ENCODE measurements at regions not wholly inside any gene's neighbourhood (a gene's known extent, or its start where the extent isn't known, plus 50 kb on each side); places are given as distances from the start of the nearest gene placed in this dataset.

DNA sequence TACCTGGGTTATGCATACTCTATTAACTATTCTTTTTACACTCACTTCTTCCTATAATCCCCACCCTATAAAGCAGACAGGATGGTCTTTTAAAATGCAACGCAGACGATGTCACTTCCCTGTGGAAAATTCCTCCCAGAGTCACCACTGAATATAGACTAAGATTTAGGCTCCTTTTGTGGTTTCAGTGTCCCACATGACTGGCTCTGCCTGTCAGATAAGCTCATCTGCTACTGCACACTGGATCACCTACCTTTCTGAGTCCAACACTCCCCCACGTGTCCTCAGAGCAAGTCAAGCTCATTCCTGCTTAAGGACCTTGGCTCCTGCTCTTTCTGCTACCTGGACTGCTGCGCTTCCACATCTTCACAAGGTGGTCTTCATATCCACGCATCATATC lies 73.0 kb upstream of the SIPA1L2 start:
- DNase-seq (ENCODE audit: low read depth), result no peak
- H3K4me3 ChIP-seq (ENCODE audit: low read depth, low read length), result no peak overlapping the region
- TF ChIP-seq, protein P1, sequence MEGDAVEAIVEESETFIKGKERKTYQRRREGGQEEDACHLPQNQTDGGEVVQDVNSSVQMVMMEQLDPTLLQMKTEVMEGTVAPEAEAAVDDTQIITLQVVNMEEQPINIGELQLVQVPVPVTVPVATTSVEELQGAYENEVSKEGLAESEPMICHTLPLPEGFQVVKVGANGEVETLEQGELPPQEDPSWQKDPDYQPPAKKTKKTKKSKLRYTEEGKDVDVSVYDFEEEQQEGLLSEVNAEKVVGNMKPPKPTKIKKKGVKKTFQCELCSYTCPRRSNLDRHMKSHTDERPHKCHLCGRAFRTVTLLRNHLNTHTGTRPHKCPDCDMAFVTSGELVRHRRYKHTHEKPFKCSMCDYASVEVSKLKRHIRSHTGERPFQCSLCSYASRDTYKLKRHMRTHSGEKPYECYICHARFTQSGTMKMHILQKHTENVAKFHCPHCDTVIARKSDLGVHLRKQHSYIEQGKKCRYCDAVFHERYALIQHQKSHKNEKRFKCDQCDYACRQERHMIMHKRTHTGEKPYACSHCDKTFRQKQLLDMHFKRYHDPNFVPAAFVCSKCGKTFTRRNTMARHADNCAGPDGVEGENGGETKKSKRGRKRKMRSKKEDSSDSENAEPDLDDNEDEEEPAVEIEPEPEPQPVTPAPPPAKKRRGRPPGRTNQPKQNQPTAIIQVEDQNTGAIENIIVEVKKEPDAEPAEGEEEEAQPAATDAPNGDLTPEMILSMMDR (IDR thresholded peaks at IDR 0.05; ENCODE audit: low read depth, low read length, missing control alignments), result no peak

DNA sequence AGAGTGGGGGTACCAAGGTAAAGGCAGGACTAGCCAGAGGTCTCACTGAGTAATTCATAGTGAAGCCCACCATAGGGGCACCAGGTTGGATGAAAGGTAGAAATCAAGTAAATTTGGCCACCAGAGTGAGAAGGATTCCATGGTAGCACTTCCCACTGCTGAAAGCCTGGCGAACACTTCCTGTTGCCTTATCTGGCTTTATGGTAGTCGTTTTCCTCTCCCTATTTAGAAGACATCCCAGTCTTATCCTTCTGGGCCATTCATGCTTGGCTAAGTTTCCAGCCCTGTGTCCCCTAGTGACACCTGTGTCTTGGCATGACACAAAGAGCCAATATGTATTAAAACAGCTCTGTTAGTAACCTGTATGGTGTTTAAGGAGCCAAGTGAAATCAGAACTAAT lies 74.3 kb upstream of the SIPA1L2 start:
- no peak for DNase-seq (ENCODE audit: low read depth)
- H3K4me3 ChIP-seq (ENCODE audit: low read depth, low read length), result no peak overlapping the region
- TF ChIP-seq, protein P1 (IDR thresholded peaks at IDR 0.05; ENCODE audit: low read depth, low read length, missing control alignments), result no peak

DNA sequence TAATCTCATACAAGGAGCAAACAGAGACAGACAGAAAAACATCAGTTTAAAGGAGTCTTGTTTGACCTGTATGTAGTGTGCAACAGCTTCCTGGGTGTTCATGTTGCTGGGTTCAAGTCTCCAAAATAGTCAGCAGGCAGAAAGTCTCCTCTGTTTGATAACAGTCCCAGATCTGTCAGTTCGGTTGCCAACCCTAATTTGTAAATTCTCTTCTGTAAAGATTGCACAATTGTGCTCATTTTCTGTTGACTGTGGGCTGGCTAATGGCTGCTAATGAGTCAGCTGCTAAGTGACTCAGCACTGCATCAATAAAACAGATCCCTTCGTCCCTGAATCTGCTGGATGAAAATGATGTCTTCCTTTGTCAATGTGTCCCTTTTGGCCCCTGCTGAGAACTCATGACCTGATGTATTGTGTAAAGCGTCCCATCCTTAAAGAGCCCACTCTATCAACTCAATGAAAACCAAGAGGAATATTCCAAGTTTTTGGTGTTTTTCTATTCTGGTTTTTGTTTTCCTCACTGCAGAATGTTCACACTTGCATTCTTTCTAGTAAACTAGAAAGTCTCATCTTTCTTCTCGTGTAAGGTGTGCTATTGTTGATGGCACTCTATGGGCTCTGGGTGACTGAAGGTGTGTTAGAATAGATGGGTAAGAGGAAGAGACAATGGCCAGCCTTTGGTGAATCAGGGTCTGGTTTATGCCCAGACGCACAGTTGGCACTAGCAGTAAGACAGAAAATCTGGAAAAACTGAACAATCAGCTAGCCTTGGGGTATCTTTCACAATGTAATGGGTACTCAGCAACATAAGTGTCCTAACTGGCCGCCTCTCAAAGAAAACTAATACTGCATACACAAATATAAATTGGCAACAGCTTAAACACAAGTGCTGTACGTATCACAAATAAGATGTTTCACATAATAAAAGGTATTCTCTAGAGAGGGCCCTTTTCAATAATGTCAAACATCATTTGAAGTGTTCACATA lies 75.1 kb upstream of the SIPA1L2 start:
- H3K4me3 ChIP-seq (ENCODE audit: low read depth, low read length), result no peak overlapping the region
- TF ChIP-seq, protein P1 (IDR thresholded peaks at IDR 0.05; ENCODE audit: low read depth, low read length, missing control alignments), result no peak
- DNase-seq (ENCODE audit: low read depth), result no peak

DNA sequence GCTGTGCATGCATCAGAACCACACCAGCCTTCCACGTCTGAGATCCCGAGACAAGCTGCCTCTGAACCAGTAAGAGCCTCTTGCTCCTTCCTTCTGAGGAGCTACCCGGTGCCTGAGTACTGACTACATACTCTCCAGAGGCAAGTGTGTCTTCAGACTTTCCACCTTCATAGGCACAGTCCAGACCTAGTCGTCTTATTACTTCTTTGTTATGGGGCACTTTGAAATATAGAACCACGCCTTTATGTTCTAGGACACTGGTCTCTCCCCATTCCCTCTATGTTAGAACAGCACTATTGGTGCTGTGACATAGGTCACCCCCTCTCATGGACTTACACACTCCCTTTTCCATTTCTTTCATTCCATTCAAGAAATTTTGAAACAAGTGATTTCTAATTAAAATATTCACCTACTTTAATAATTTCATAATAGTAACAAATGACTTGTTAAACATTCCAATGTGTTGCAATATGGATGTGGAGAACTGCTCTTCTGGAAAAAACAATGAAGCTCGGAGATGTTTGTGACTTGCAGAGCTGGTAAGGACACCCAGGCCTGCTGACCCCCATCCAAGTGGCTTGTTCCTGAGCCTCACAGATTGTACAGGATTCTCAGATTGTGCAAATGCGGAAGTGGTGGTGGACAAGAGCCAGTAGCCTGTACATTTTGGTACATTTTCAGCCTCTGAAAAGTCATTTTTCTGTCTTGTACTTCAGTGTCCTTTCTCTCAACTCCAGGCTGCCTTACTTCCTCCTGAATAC lies 76.1 kb upstream of the SIPA1L2 start:
- H3K4me3 ChIP-seq (ENCODE audit: low read depth, low read length), result no peak overlapping the region
- TF ChIP-seq, protein P1 (IDR thresholded peaks at IDR 0.05; ENCODE audit: low read depth, low read length, missing control alignments), result no peak
- DNase-seq (ENCODE audit: low read depth), result no peak

DNA sequence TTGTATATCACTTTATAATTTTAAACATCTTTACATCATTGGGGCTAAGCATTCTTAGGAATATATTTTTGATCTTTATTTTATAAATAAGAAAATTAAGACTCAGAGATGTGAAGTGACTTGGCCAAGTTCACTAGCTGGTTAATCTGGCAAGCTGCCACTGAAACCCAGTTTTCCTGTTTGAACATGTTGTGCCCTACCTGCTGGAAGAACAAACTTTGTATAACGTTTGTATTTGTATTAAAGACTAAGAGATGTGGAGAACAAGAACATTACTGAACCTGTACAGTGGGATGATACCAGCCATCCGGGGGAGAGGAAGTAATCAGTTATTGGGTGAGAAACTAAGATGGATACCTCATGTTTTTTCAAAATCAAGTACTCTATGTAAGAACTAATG lies 77.2 kb upstream of the SIPA1L2 start:
- no peak overlapping the region for H3K4me3 ChIP-seq (ENCODE audit: low read depth, low read length)
- DNase-seq (ENCODE audit: low read depth), result no peak
- TF ChIP-seq, protein P1 (IDR thresholded peaks at IDR 0.05; ENCODE audit: low read depth, low read length, missing control alignments), result no peak

DNA sequence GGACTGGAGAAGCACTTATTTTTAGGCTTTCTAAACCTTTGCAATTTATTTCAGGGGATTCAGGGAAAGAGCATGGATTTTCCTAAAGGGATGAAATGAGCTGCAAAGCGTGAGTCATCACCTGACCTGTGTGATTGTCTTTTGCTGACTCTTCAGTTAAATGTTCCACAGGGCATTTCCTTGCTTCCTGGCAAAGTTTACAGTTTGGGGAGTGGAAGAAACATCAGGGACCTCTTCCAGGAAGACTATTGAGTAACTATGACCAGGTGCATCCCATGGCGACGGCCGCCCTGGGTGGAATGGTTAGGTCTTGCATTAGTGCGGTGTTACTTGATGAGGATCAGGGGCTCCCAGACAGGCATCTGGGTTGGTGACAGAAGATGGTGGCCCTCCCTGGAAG lies 79.5 kb upstream of the SIPA1L2 start:
- no peak for DNase-seq (ENCODE audit: low read depth)
- TF ChIP-seq, protein P1 (IDR thresholded peaks at IDR 0.05; ENCODE audit: low read depth, low read length, missing control alignments), result no peak
- no peak overlapping the region for H3K4me3 ChIP-seq (ENCODE audit: low read depth, low read length)

All from GM12864 (cell line).